Erythroblast (primary cell): ENCODE measurements at regions not wholly inside any gene's neighbourhood (a gene's known extent, or its start where the extent isn't known, plus 50 kb on each side); places are given as distances from the start of the nearest gene placed in this dataset.

Experiments used
- GATA1 ChIP-seq: IDR thresholded peaks from 2 replicates; pipeline ENCODE4 v1.6.1; 2011; ENCODE audit warnings: low read depth, mild to moderate bottlenecking, control low read depth, low read length, moderate library complexity
- POLR2A ChIP-seq: IDR thresholded peaks from 2 replicates; pipeline ENCODE4 v1.6.1; 2011; ENCODE audit warnings: mild to moderate bottlenecking, low read length

GRCh38 chr6:50285735-50286134, 236.0 kb upstream of the DEFB112 start:
- TF ChIP-seq POLR2A (no peak), GATA1 (no peak)
